Central memory CD4-positive, alpha-beta T cell (primary cell): ENCODE measurements at regions not wholly inside any gene's neighbourhood (a gene's known extent, or its start where the extent isn't known, plus 50 kb on each side); places are given as distances from the start of the nearest gene placed in this dataset.

Source experiments
- DNase-seq: peaks from one replicate; pipeline ENCODE4 v3.0.0; 2022

- DNase-seq, result no peak
These were observed 446.5 kb upstream of the ACVR2A start for GRCh38 chr2:147398301-147398700.

GRCh38 chr2:147396890-147397289 is 447.9 kb upstream of the ACVR2A start:
- no peak for DNase-seq

GRCh38 chr2:147394179-147394790 is 450.5 kb upstream of the ACVR2A start:
- DNase-seq, result no peak

- no peak for DNase-seq
These were observed 452.6 kb upstream of the ACVR2A start for GRCh38 chr2:147392180-147392579.

- no peak for DNase-seq
These were observed 454.4 kb upstream of the ACVR2A start for GRCh38 chr2:147390475-147390874.

GRCh38 chr2:147389218-147389617 is 455.6 kb upstream of the ACVR2A start:
- DNase-seq, result no peak

- no peak for DNase-seq
These were observed 456.6 kb upstream of the ACVR2A start for GRCh38 chr2:147388217-147388616.

GRCh38 chr2:147386284-147386683 is 458.5 kb upstream of the ACVR2A start:
- DNase-seq, result no peak

GRCh38 chr2:147385600-147385999 is 459.2 kb upstream of the ACVR2A start:
- DNase-seq, result no peak

GRCh38 chr2:147384659-147385058 is 460.2 kb upstream of the ACVR2A start:
- no peak for DNase-seq

GRCh38 chr2:147382322-147382948 is 462.4 kb upstream of the ACVR2A start:
- no peak for DNase-seq

GRCh38 chr2:147378403-147378802 is 466.4 kb upstream of the ACVR2A start:
- DNase-seq, result no peak

GRCh38 chr2:147375073-147375472 is 469.8 kb upstream of the ACVR2A start:
- no peak for DNase-seq

GRCh38 chr2:147374423-147374811 is 470.4 kb upstream of the ACVR2A start:
- no peak for DNase-seq

GRCh38 chr2:147373800-147374422 is 470.9 kb upstream of the ACVR2A start:
- DNase-seq, result no peak

- no peak for DNase-seq
These were observed 476.5 kb upstream of the ACVR2A start for GRCh38 chr2:147368306-147368705.

GRCh38 chr2:147366279-147366678 is 478.6 kb upstream of the ACVR2A start:
- DNase-seq, result no peak

- no peak for DNase-seq
These were observed 479.2 kb upstream of the ACVR2A start for GRCh38 chr2:147365622-147366021.

GRCh38 chr2:147364597-147364996 is 480.2 kb upstream of the ACVR2A start:
- peak; percentile 5 for DNase-seq

GRCh38 chr2:147363181-147363580 is 481.6 kb upstream of the ACVR2A start:
- DNase-seq, result no peak

GRCh38 chr2:147358375-147358774 is 486.5 kb upstream of the ACVR2A start:
- no peak for DNase-seq

GRCh38 chr2:147356157-147356556 is 488.7 kb upstream of the ACVR2A start:
- DNase-seq, result peak; percentile 0

GRCh38 chr2:147355706-147356105 is 489.1 kb upstream of the ACVR2A start:
- DNase-seq, result no peak

- no peak for DNase-seq
These were observed 491.8 kb upstream of the ACVR2A start for GRCh38 chr2:147353072-147353381.
